Natural killer cell (primary cell): ENCODE measurements at regions not wholly inside any gene's neighbourhood (a gene's known extent, or its start where the extent isn't known, plus 50 kb on each side); places are given as distances from the start of the nearest gene placed in this dataset.

ENCODE experiments used
- ATAC-seq, 3 donors: fragments of 150-1000 bp in 2 of 3; fragments of 200-7000 bp in 1 of 3; cut with Tn5 transposase; 1 replicate in 1 of 3; 2 replicates in 2 of 3; pipeline ENCODE4 v1.10.0; 2021; ENCODE audit warnings: mild to moderate bottlenecking in 2 of 3, moderate library complexity in 2 of 3
- DNase-seq, 2 donors: peaks; one replicate each; pipeline versions ENCODE4 v3.0.0 to v3.0.0-alpha.2; 2013 to 2021; ENCODE audit warnings: mixed read lengths in 1 of 2
- H3K27ac ChIP-seq: one replicate; pipeline ENCODE4 v1.5.1; 2013; ENCODE audit warnings: mild to moderate bottlenecking, low read length
- H3K27me3 ChIP-seq: one replicate; pipeline ENCODE4 v1.6.1; 2013; ENCODE audit warnings: low read length; ENCODE audit not compliant: control insufficient read depth, insufficient read depth
- H3K36me3 ChIP-seq: one replicate; pipeline ENCODE4 v1.6.1; 2013; ENCODE audit warnings: low read length; ENCODE audit not compliant: control insufficient read depth, insufficient read depth
- H3K4me1 ChIP-seq: one replicate; pipeline ENCODE4 v1.6.1; 2013; ENCODE audit warnings: low read length; ENCODE audit not compliant: control insufficient read depth, insufficient read depth
- H3K4me3 ChIP-seq: one replicate; pipeline ENCODE4 v1.5.1; 2013; ENCODE audit warnings: low read length
- H3K9me3 ChIP-seq: one replicate; pipeline ENCODE4 v1.6.1; 2013; ENCODE audit warnings: low read length; ENCODE audit not compliant: control insufficient read depth, insufficient read depth
- H3K27ac Mint-ChIP-seq, 2 donors: one replicate each; pipeline ENCODE4 v1.8.0; 2022; ENCODE audit warnings: mild to moderate bottlenecking in 2 of 2, mixed read lengths in 2 of 2, moderate library complexity in 1 of 2
- H3K27me3 Mint-ChIP-seq, 2 donors: one replicate each; pipeline ENCODE4 v1.8.0; 2022; ENCODE audit warnings: low read depth in 2 of 2, mixed read lengths in 2 of 2
- H3K36me3 Mint-ChIP-seq: one replicate; pipeline ENCODE4 v1.8.0; 2022; ENCODE audit warnings: mixed read lengths
- H3K4me1 Mint-ChIP-seq, 2 donors: one replicate each; pipeline ENCODE4 v1.8.0; 2022; ENCODE audit warnings: mixed read lengths in 2 of 2
- H3K4me3 Mint-ChIP-seq: one replicate; pipeline ENCODE4 v1.8.0; 2022; ENCODE audit warnings: mild to moderate bottlenecking, moderate library complexity, mixed read lengths
- H3K9me3 Mint-ChIP-seq, 2 donors: one replicate each; pipeline ENCODE4 v1.8.0; 2022; ENCODE audit warnings: mixed read lengths in 2 of 2
- WGBS: methylation state at CpG from one replicate; pipeline ENCODE4 v1.1.7; 2013; ENCODE audit warnings: missing lambda C conversion rate; ENCODE audit not compliant: insufficient coverage; 5-methylcytosine and 5-hydroxymethylcytosine counted together
- intact Hi-C: fragments of 100-400 bp; cut with micrococcal nuclease; formaldehyde crosslinking; loops from one replicate; pipeline ENCODE4 v1.14.2; 2022
- TF ChIP-seq, protein P1 (sequence below): fragments of 200-600 bp; IDR thresholded peaks from one replicate; pipeline ENCODE4 v1.8.0; 2022; ENCODE audit warnings: antibody characterized with exemption

DNA sequence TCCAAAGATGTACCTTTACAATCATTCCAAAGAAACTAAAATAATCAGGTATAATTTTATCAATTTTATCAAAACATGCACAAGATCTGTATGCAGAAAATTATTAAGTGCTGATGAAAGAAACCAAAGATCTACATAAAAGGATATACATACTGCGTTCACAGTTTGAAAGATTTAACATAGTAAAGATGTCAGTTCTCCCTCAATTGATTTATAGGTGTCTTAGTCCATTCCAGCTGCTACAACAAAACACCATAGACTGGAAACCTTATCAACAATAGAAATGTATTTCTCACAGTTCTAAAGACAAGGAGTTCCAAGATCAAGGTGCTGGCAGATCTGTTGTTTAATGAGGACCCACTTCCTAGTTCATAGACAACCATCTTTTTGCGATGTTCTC, 189.0 kb upstream of the CCDC54 start:
- Histone ChIP-seq H3K4me1 (no peaks in the 10 kb centered on the region), H3K27ac (no peak overlapping the region), H3K36me3 (no peaks in the 10 kb centered on the region), H3K4me3 (no peak overlapping the region), H3K9me3 (no peaks in the 10 kb centered on the region), H3K27me3 (no peaks in the 10 kb centered on the region)
- ATAC-seq (no peak), DNase-seq (no peak)
- no peaks in the 10 kb centered on the region for H3K36me3 Mint-ChIP-seq
- no peaks in the 10 kb centered on the region for H3K4me1 Mint-ChIP-seq
- WGBS, result no CpG with 5 or more reads among the region's 2 CpGs
- TF ChIP-seq, protein P1, sequence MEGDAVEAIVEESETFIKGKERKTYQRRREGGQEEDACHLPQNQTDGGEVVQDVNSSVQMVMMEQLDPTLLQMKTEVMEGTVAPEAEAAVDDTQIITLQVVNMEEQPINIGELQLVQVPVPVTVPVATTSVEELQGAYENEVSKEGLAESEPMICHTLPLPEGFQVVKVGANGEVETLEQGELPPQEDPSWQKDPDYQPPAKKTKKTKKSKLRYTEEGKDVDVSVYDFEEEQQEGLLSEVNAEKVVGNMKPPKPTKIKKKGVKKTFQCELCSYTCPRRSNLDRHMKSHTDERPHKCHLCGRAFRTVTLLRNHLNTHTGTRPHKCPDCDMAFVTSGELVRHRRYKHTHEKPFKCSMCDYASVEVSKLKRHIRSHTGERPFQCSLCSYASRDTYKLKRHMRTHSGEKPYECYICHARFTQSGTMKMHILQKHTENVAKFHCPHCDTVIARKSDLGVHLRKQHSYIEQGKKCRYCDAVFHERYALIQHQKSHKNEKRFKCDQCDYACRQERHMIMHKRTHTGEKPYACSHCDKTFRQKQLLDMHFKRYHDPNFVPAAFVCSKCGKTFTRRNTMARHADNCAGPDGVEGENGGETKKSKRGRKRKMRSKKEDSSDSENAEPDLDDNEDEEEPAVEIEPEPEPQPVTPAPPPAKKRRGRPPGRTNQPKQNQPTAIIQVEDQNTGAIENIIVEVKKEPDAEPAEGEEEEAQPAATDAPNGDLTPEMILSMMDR, result no peak
- H3K9me3 Mint-ChIP-seq, result no peaks in the 10 kb centered on the region
- intact Hi-C loops, result no loop called here
- H3K27me3 Mint-ChIP-seq, result peaks cover 0 to 9% of the 10 kb centered on the region in 2 donors
- no peak overlapping the region for H3K4me3 Mint-ChIP-seq
- H3K27ac Mint-ChIP-seq, result no peak overlapping the region

DNA sequence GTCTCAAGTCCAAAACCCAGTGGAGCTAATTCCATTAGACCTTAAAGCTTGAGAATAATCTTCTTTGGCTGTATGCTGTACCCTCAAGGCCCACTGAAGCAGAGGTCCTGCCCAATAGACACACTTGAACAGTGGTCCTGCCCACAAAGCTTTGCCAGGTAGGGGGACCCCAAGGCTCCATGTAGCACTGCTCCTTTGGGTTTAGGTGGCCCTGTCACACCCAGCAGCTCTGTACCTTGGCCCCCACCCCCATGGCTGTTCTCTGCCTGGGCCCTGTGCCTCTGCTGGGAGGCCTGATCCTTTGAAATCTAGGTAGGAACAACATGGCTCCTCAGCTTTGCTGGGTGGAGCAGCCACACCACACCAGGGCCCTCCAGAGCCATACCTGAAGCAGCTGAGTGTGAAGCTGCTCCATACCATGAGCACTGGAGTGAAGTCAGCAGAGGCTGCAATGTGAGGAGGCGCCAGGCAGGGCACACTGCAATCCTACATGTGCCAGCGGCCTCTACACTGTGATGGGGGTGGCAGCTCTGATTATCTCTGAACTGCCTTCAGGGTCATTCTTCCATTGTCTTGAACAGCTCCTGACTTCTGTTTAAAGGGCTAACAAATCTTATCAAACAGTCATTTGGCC, 188.0 kb upstream of the CCDC54 start:
- H3K36me3 ChIP-seq, result no peaks in the 10 kb centered on the region
- H3K27ac ChIP-seq, result no peak overlapping the region
- TF ChIP-seq, protein P1, result no peak
- no peak overlapping the region for H3K4me3 Mint-ChIP-seq
- 84% methylated on average over 2 of the region's 2 CpGs for WGBS
- no peaks in the 10 kb centered on the region for H3K36me3 Mint-ChIP-seq
- H3K27me3 ChIP-seq, result no peaks in the 10 kb centered on the region
- intact Hi-C loops, result no loop called here
- H3K27me3 Mint-ChIP-seq, result peaks cover 0 to 9% of the 10 kb centered on the region in 2 donors
- ATAC-seq, result peak in 1 of 3 donors; percentile 30
- no peaks in the 10 kb centered on the region for H3K9me3 ChIP-seq
- no peaks in the 10 kb centered on the region for H3K4me1 Mint-ChIP-seq
- no peaks in the 10 kb centered on the region for H3K4me1 ChIP-seq
- H3K9me3 Mint-ChIP-seq, result no peaks in the 10 kb centered on the region
- H3K4me3 ChIP-seq, result no peak overlapping the region
- no peak overlapping the region for H3K27ac Mint-ChIP-seq
- DNase-seq, result no peak

DNA sequence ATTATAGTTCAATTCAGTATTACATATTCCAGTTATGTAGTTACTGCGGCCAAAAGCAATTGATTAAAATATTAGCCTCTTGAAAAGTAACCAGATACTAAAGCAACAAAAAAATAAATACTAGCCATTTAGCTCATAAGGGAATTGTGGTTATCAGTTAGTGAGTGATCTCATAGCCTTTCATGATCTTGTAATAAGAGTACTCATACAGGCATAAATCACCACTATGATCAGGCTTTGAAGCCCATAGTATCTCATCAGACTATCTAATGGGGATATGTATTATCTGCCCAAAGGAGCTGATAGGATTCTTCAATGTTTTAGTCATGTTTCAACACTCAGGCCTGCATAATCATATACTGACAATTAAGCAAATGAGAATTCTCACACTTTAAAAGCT, 184.1 kb upstream of the CCDC54 start:
- no peaks in the 10 kb centered on the region for H3K9me3 ChIP-seq
- intact Hi-C loops, result no loop called here
- Mint-ChIP-seq H3K4me1 (no peaks in the 10 kb centered on the region), H3K27ac (no peak overlapping the region), H3K4me3 (no peak overlapping the region), H3K9me3 (peaks cover 0 to 2% of the 10 kb centered on the region in 2 donors), H3K36me3 (no peaks in the 10 kb centered on the region), H3K27me3 (peaks cover 0 to 6% of the 10 kb centered on the region in 2 donors)
- H3K4me3 ChIP-seq, result no peak overlapping the region
- ATAC-seq (no peak), DNase-seq (no peak)
- no peaks in the 10 kb centered on the region for H3K36me3 ChIP-seq
- WGBS, result no CpG with 5 or more reads among the region's 1 CpG
- no peaks in the 10 kb centered on the region for H3K4me1 ChIP-seq
- TF ChIP-seq, protein P1, result no peak
- no peak overlapping the region for H3K27ac ChIP-seq
- no peaks in the 10 kb centered on the region for H3K27me3 ChIP-seq

DNA sequence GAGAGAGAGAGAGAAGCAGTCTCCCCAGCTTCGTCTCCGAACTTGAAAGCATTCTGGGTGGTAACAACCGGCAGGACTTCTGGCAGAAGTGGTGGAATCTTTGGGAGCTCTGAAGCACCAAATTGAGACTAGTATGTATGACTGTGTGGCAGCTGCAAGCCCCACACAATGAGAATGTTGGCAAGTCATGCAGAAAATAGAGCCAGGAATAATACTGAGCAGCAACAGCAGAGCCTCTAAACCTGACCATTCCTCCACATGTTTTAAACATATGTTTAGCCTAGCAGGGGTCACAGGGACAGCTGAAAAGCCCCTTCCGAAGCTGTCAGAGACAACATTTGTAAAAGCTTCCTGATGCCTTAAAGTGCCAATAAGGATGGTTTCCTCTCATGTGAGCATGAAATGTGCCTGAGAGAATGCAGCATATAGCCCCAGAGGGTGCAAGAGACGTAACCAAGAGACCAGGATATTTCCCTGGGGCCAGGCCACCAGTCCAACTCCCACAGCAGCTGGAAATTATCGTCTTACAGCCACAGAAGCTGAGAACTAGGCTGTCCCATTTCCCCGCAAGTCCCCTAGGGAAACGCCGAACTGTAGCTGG, 178.6 kb upstream of the CCDC54 start:
- 85% methylated on average over 9 of the region's 9 CpGs for WGBS
- H3K4me1 ChIP-seq, result no peaks in the 10 kb centered on the region
- H3K27ac ChIP-seq, result no peak overlapping the region
- H3K36me3 ChIP-seq, result no peaks in the 10 kb centered on the region
- ATAC-seq (no peak), DNase-seq (no peak)
- H3K27me3 ChIP-seq, result no peaks in the 10 kb centered on the region
- no peak overlapping the region for H3K27ac Mint-ChIP-seq
- peaks cover 0 to 10% of the 10 kb centered on the region in 2 donors for H3K27me3 Mint-ChIP-seq
- no peaks in the 10 kb centered on the region for H3K9me3 ChIP-seq
- H3K9me3 Mint-ChIP-seq, result peaks cover 0 to 2% of the 10 kb centered on the region in 2 donors
- H3K4me3 Mint-ChIP-seq, result no peak overlapping the region
- no peaks in the 10 kb centered on the region for H3K36me3 Mint-ChIP-seq
- TF ChIP-seq, protein P1, result no peak
- intact Hi-C loops, result no loop called here
- H3K4me3 ChIP-seq, result no peak overlapping the region
- no peaks in the 10 kb centered on the region for H3K4me1 Mint-ChIP-seq
